ENCODE measurements at regions not wholly inside any gene's neighbourhood (a gene's known extent, or its start where the extent isn't known, plus 50 kb on each side); places are given as distances from the start of the nearest gene placed in this dataset.

GRCh38 chr3:83632526-83632925 is 1326.3 kb upstream of the CADM2 start:
- Histone ChIP-seq H3K27ac (ENCODE audit: control insufficient read depth, insufficient read depth) (no peak overlapping the region), H4K20me1 (ENCODE audit: control insufficient read depth, insufficient read depth) (no peaks in the 10 kb centered on the region), H3K36me3 (ENCODE audit: control insufficient read depth in 2 of 2, insufficient read depth in 2 of 2, low read length in 1 of 2) (no peaks in the 10 kb centered on the region), H3K4me1 (ENCODE audit: control insufficient read depth, insufficient read depth, low read length) (no peaks in the 10 kb centered on the region), H3K79me2 (ENCODE audit: control insufficient read depth, insufficient read depth, low read length) (no peaks in the 10 kb centered on the region), H3K9ac (ENCODE audit: control insufficient read depth, insufficient read depth, low read length) (no peak overlapping the region), H3K9me3 (replicated peaks; ENCODE audit: control insufficient read depth, insufficient read depth, low read length) (no peaks in the 10 kb centered on the region), H2AFZ (ENCODE audit: control insufficient read depth, low read depth, low read length) (no peak overlapping the region), H3K4me2 (ENCODE audit: control insufficient read depth, insufficient read depth) (no peak overlapping the region), H3K27me3 (replicated peaks in 1 of 2; ENCODE audit: control insufficient read depth in 2 of 2, insufficient read depth in 2 of 2, low read length in 1 of 2) (no peaks in the 10 kb centered on the region), H3K4me3 (no peak overlapping the region)
- SMC1A ChIA-PET (ENCODE audit: uncharacterized antibody, unreplicated experiment): no interaction called here
- no peak for FAIRE-seq
- intact Hi-C loops (cut with micrococcal nuclease; ENCODE audit: unreplicated experiment) (no loop called here), in situ Hi-C loops (cut with MboI) (no loop called here)
- no peak for DNase-seq (ENCODE audit: low read depth, low spot score)
- TF ChIP-seq BMI1 (IDR thresholded peaks at IDR 0.05; ENCODE audit: borderline replicate concordance): no peak
- ATAC-seq: no peak
- POLR2A ChIA-PET: no interaction called here
- BruUV-seq (replicated peaks): no TSS peak
- CTCF ChIA-PET: no interaction called here
- RAD21 ChIA-PET (ENCODE audit: unreplicated experiment): no interaction called here

GRCh38 chr3:83633758-83634157 is 1325.0 kb upstream of the CADM2 start:
- H3K9me3 ChIP-seq (replicated peaks; ENCODE audit: control insufficient read depth, insufficient read depth, low read length): no peaks in the 10 kb centered on the region
- ATAC-seq (no peak), FAIRE-seq (no peak), DNase-seq (ENCODE audit: low read depth, low spot score) (no peak)
- SMC1A ChIA-PET (ENCODE audit: uncharacterized antibody, unreplicated experiment): no interaction called here
- WGBS (ENCODE audit: insufficient coverage, insufficient replicate concordance, low lambda C conversion rate, missing lambda C conversion rate): 33% methylated on average over 10 of the region's 10 CpGs
- no peak overlapping the region for H3K27ac ChIP-seq (ENCODE audit: control insufficient read depth, insufficient read depth)
- no peak overlapping the region for H3K4me2 ChIP-seq (ENCODE audit: control insufficient read depth, insufficient read depth)
- intact Hi-C loops (cut with micrococcal nuclease; ENCODE audit: unreplicated experiment) (no loop called here), in situ Hi-C loops (cut with MboI) (no loop called here)
- CTCF ChIA-PET: no interaction called here
- no peak overlapping the region for H3K9ac ChIP-seq (ENCODE audit: control insufficient read depth, insufficient read depth, low read length)
- H4K20me1 ChIP-seq (ENCODE audit: control insufficient read depth, insufficient read depth): no peaks in the 10 kb centered on the region
- no peak overlapping the region for H3K4me3 ChIP-seq
- no peak overlapping the region for H2AFZ ChIP-seq (ENCODE audit: control insufficient read depth, low read depth, low read length)
- POLR2A ChIA-PET: no interaction called here
- RAD21 ChIA-PET (ENCODE audit: unreplicated experiment): no interaction called here
- no peaks in the 10 kb centered on the region for H3K36me3 ChIP-seq (ENCODE audit: control insufficient read depth in 2 of 2, insufficient read depth in 2 of 2, low read length in 1 of 2)
- no peaks in the 10 kb centered on the region for H3K79me2 ChIP-seq (ENCODE audit: control insufficient read depth, insufficient read depth, low read length)
- H3K4me1 ChIP-seq (ENCODE audit: control insufficient read depth, insufficient read depth, low read length): no peaks in the 10 kb centered on the region
- no peaks in the 10 kb centered on the region for H3K27me3 ChIP-seq (replicated peaks in 1 of 2; ENCODE audit: control insufficient read depth in 2 of 2, insufficient read depth in 2 of 2, low read length in 1 of 2)
- BruUV-seq (replicated peaks): no TSS peak
- no peak for TF ChIP-seq IKZF1 (conservative IDR thresholded peaks at IDR 0.05)
- TF ChIP-seq FOS (IDR thresholded peaks at IDR 0.05; ENCODE audit: borderline replicate concordance, extremely low read depth, insufficient read length): no peak
- no peak for TF ChIP-seq SIN3A (IDR thresholded peaks at IDR 0.05; ENCODE audit: low read depth, low read length)
- no peak for TF ChIP-seq SP1 (IDR thresholded peaks at IDR 0.05; ENCODE audit: low read depth, low read length)
- TF ChIP-seq EED (IDR thresholded peaks at IDR 0.05; ENCODE audit: low read depth): no peak
- TF ChIP-seq KLF5 (IDR thresholded peaks at IDR 0.05; ENCODE audit: partially characterized antibody): no peak
- TF ChIP-seq, protein P1, sequence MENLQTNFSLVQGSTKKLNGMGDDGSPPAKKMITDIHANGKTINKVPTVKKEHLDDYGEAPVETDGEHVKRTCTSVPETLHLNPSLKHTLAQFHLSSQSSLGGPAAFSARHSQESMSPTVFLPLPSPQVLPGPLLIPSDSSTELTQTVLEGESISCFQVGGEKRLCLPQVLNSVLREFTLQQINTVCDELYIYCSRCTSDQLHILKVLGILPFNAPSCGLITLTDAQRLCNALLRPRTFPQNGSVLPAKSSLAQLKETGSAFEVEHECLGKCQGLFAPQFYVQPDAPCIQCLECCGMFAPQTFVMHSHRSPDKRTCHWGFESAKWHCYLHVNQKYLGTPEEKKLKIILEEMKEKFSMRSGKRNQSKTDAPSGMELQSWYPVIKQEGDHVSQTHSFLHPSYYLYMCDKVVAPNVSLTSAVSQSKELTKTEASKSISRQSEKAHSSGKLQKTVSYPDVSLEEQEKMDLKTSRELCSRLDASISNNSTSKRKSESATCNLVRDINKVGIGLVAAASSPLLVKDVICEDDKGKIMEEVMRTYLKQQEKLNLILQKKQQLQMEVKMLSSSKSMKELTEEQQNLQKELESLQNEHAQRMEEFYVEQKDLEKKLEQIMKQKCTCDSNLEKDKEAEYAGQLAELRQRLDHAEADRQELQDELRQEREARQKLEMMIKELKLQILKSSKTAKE (IDR thresholded peaks at IDR 0.05; ENCODE audit: low read depth, poor library complexity, severe bottlenecking): no peak
- TF ChIP-seq, protein P2, sequence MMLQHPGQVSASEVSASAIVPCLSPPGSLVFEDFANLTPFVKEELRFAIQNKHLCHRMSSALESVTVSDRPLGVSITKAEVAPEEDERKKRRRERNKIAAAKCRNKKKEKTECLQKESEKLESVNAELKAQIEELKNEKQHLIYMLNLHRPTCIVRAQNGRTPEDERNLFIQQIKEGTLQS (IDR thresholded peaks at IDR 0.05; ENCODE audit: borderline replicate concordance, extremely low read depth, low read depth, low read length): no peak
- no peak for TF ChIP-seq FOXM1 (IDR thresholded peaks at IDR 0.05; ENCODE audit: low read depth, low read length)
- TF ChIP-seq RBBP5 (conservative IDR thresholded peaks at IDR 0.05): no peak
- no peak for TF ChIP-seq SIX5 (IDR thresholded peaks at IDR 0.05; ENCODE audit: low read depth, low read length, severe bottlenecking)
- no peak for TF ChIP-seq PML (IDR thresholded peaks at IDR 0.05; ENCODE audit: low read length)
- TF ChIP-seq RELB (IDR thresholded peaks at IDR 0.05; ENCODE audit: low read depth): no peak

Data from GM12878 (cell line).